HT-29 (cell line): ENCODE measurements at regions not wholly inside any gene's neighbourhood (a gene's known extent, or its start where the extent isn't known, plus 50 kb on each side); places are given as distances from the start of the nearest gene placed in this dataset.

Experiments used
- DNase-seq: peaks from one replicate; pipeline ENCODE4 v3.0.0-alpha.2; 2015; ENCODE audit warnings: low spot score

- no peak for DNase-seq
These were observed 387.0 kb upstream of the ZFP64 start for GRCh38 chr20:52578559-52578958.

DNA sequence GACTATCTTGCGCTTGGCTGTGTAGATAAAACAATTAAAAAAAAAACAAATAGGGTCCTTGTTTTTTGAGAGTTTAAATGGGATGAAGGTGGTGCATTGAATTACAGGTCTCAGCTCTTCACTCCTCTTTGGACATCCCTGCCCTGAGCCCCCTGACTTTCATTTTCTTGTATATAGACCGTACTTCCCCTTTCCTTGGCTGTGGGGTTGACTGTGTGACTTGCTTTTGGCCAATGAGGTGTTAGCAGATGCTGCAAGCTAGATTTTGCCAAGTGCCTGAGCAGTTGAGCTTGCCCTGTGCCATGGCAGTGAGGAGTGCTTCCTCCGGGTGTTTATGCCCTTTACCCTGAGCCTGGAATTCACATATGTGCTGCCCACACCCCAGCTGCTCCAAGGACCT, 386.1 kb upstream of the ZFP64 start:
- no peak for DNase-seq

DNA sequence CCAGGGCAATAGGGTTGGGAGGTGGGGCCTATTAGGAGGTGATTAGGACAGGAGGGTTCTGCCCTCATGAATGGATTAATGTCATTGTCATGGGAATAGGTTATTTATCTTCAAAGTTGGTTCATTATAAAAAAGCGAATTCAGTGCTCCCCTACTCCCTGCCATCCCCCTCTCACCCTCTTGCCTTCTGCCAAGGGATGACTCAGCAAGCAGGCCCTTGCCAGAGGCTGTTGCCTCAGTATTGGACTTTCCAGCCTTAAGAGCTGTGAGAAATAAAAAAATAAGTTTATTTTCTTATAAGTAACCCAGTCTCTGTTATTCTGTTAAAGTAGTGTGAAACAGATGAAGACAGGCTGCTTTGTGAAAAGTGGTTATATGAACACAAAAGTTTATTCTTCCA, 381.1 kb upstream of the ZFP64 start:
- no peak for DNase-seq

- no peak for DNase-seq
These were observed 377.6 kb upstream of the ZFP64 start for GRCh38 chr20:52569201-52569600.

DNA sequence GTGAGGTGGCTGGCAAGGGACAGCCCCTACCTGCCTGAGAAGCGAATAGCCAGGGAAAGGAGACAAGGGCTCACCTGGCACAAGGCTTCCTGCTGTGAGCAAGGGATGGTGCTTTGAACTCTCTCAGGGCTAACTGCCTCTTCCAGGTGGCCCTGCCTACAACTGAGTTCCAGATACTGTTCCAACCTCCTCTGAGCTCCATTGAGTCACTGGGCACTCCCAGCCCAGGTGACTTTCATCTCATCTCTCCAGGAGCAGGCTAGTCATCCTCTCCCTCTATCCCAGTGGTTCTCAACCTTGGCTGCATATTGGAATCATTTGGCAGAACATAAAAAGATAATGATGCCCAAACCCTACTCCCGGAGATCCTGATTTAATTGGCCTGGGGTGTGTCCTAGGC, 374.0 kb upstream of the ZFP64 start:
- no peak for DNase-seq

DNA sequence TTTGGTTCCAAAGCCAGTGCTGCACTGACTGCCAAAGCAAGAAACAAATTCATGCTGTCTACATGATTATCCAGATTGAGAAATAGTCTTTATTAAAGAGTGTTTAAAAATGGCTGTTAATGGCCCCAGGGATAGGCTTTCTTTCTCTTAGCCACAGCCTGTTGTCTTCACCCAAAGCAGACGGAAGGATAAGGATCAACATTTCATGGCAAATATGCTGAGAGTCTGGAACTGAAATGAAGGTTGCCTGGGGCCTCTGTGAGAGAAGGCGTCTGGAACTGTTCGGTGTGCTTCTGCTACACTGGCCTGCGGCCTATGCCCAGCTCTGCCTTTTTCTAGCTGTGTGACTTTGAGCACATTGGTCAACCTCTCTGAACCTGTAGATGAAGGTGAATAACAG, 373.0 kb upstream of the ZFP64 start:
- DNase-seq = no peak

GRCh38 chr20:52552181-52552872, 360.7 kb upstream of the ZFP64 start:
- no peak for DNase-seq

GRCh38 chr20:52542131-52542530, 350.6 kb upstream of the ZFP64 start:
- no peak for DNase-seq

- DNase-seq = no peak
These were observed 348.9 kb upstream of the ZFP64 start for GRCh38 chr20:52540509-52540908.

GRCh38 chr20:52539891-52540290, 348.3 kb upstream of the ZFP64 start:
- DNase-seq = peak; percentile 29

DNA sequence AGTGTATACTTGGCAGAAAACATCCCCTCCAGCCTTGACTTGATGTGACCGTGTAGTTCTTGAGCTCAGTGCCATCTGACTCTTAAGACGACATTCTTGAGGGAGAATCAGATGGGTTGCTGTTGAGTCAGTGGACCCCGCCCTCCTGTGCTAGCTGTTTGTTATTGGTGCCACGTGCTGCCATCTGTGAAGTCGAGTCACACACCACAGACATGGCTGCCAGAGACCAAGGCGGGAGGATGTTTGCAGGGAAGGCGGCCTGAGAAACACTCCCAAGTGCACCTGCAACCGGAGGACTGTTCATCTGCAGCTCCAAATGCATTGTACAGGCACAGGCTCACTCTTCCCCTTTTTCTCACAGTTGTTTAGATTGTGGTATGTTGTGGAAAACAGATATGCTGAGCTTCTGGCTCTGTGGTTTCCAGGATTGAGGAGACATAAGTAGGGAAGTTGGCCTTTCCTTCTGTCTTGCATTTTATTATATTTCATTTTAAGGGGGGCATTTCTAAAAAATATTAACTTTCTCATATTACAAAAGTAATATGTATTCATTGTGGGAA, 345.3 kb upstream of the ZFP64 start:
- no peak for DNase-seq

- DNase-seq = no peak
These were observed 344.5 kb upstream of the ZFP64 start for GRCh38 chr20:52536040-52536439.

GRCh38 chr20:52534616-52535015, 343.0 kb upstream of the ZFP64 start:
- DNase-seq = no peak

DNA sequence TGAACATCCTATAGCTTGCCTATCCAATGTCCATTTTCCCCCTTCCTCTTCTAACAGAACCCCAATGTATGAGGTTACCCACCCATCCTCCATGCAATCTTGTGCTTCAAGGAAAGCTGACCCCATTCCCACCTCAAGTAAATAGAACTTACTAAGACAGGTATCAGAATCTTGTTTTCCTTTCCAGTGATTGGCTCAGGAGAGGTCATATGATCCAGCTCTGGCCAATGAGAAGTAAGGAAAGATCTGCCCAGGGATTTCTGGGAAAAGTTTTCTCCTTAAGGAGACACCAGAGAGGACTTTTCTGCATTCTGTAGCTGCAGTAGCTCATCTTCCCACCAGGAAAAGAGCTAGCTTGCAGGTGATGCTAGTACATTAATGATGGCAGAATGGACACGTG, 341.8 kb upstream of the ZFP64 start:
- DNase-seq = no peak

DNA sequence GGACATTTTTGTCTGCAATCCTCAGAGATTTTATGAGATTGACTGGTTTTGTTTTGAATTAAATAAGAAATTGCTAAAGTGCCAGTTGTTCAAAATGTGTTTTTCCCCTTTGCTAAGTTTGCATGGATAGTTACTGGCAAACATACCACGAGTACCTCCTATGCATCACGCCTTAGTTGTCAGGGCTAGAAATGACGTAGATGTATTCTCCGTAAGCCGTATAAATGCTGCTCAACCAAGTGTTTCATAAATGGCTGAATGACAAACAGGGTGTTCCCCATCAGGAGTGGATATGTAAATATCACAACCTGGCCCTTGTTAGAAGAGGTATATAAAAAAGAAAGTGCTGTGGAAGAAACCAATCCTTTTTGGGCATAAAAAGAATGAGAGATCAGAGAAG, 341.1 kb upstream of the ZFP64 start:
- DNase-seq = no peak

GRCh38 chr20:52530571-52530970, 339.0 kb upstream of the ZFP64 start:
- DNase-seq = no peak

- DNase-seq = no peak
These were observed 338.2 kb upstream of the ZFP64 start for GRCh38 chr20:52529826-52530225.

GRCh38 chr20:52524861-52525260, 333.3 kb upstream of the ZFP64 start:
- no peak for DNase-seq

DNA sequence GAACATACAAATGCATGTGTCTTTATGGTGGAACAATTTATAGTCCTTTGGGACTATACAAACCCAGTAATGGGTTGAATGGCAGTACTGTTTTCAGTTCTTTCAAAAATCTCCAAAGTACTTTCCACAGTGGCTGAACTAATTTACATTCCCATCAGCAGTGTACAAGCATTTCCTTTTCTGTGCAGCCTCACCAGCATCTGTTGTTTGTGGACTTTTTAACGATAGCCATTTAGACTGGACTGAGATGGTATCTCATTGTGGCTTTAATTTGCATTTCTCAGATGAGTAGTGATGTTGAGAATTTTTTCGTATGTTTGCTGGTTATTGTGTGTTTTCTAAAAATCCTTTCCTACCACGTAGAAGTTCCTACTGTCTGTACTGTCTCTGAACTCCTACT, 327.2 kb upstream of the ZFP64 start:
- no peak for DNase-seq

DNA sequence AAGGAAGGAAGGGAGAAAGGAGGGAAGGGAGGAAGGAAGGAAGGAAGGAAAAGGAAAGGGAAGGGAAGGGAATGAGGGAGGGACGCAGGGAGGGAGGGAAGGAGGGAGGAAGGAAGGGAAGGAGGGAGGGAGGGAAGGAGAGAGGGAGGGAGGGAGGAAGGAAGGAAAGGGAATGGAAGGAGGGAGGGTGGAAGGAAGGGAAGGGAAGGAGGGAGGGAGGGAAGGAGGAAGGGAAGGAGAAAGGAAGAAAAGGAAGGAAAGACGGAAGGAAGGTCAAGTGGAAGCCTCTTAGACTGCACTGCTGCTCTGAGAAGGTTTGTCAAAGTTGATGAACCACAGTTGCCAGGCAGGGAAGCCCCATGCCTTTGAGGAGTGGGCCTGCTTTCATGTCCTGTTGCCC, 324.3 kb upstream of the ZFP64 start:
- DNase-seq = no peak

DNA sequence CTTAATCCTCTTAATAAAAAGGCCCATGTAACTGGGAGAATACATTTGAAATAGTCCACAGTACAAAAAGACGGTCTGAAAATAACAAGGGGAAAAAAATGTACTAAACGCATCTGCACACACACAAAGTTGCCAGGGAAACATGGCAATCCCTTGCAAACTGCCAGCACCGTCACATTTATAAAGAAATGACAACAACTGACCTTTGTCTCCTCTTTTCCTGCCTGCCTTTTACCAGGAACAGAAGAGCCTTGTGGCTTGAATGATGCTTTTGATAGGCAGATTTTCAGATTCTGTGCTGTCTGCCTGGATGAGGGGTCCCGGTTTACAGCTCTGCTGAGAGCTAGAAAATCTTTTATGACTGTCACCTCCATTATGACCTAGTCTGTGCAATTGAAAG, 308.6 kb upstream of the ZFP64 start:
- no peak for DNase-seq

DNA sequence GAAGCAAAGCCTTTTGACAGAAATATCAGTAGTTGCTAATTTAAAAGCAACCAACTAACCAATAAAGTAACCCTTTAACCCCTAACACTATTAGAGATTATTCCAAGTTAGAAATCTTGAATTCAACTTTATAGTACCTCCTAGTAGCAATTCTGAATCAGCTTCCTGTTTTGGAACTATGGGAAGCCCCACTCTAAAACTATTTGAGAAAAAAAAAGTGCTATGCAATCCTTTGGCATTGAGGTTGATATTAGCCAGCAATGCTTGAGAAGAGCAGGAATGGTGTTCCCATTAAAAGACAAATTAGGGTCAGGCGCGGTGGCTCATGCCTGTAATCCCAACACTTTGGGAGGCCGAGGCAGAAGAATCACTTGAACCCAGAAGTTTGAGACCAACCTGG, 306.2 kb upstream of the ZFP64 start:
- DNase-seq = no peak

DNA sequence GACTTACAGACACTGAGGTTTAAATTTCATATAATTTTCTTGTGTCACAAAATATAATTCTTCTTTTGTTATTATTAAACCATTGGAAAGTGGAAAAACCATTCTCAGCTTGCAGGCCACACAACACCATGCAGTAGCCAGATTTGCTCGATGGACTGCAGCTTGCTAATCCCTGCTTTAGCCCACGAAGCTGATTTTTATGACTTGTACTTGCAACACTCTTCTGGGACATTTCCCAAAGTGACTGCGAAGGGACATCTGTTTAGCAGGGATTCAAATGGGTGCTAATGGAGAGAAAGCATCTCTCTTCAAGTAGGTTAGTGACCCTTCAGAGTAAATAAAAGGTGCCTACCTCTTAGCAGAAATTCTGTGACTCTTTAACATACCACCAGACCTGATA, 304.6 kb upstream of the ZFP64 start:
- no peak for DNase-seq

- no peak for DNase-seq
These were observed 302.7 kb upstream of the ZFP64 start for GRCh38 chr20:52494244-52494643.
